PC-3 (cell line): ENCODE measurements at regions not wholly inside any gene's neighbourhood (a gene's known extent, or its start where the extent isn't known, plus 50 kb on each side); places are given as distances from the start of the nearest gene placed in this dataset.
"Not testable (repeated sequence)": the region's sequence is repeated elsewhere in the genome, so short reads cannot be mapped to it uniquely, and the experiment has no call there.

Experiments used
- ATAC-seq: fragments of 200-7000 bp; cut with Tn5 transposase; 2 replicates; pipeline ENCODE4 v1.9.1; 2020; ENCODE audit warnings: mild to moderate bottlenecking, moderate library complexity
- BruUV-seq: library from RNA; stranded (reverse); fragments of 400-500 nt; replicated peaks from 2 replicates; lab custom pipeline; 2021; lab: Mats Ljungman, UMichigan
- CTCF ChIA-PET: fragments of 300-600 bp; sonication (Branson Sonifier 250); formaldehyde crosslinking; loops from one replicate; lab custom pipeline; 2022; ENCODE audit warnings: antibody characterized with exemption; lab: Charles Lee
- POLR2A ChIA-PET: fragments of 300-600 bp; sonication (Branson Sonifier 250); formaldehyde crosslinking; loops from one replicate; lab custom pipeline; 2022; ENCODE audit warnings: antibody characterized with exemption; ENCODE audit not compliant: unreplicated experiment; lab: Charles Lee
- DNase-seq: peaks from one replicate; pipeline ENCODE4 v3.0.0-alpha.2; 2015
- H2AFZ ChIP-seq: fragments of 300-600 bp; sonication (generic); 2 replicates; pipeline ENCODE4 v1.6.0; 2016; ENCODE audit warnings: antibody characterized with exemption, low read length
- H3F3A ChIP-seq: fragments of 300-600 bp; sonication (generic); one replicate; pipeline ENCODE4 v1.6.0; 2017; ENCODE audit warnings: antibody characterized with exemption, low read length, control low read depth, mild to moderate bottlenecking; ENCODE audit not compliant: unreplicated experiment
- H3K27ac ChIP-seq: fragments of 300-600 bp; sonication (generic); 2 replicates; pipeline ENCODE4 v1.5.1; 2016; ENCODE audit warnings: mild to moderate bottlenecking, low read length
- H3K27me3 ChIP-seq: fragments of 300-600 bp; sonication (generic); 2 replicates; pipeline ENCODE4 v1.6.1; 2016; ENCODE audit warnings: low read length, mixed read lengths
- H3K36me3 ChIP-seq: fragments of 300-600 bp; sonication (generic); 2 replicates; pipeline ENCODE4 v1.6.1; 2016; ENCODE audit warnings: low read depth, mixed run types, low read length, mixed read lengths
- H3K4me1 ChIP-seq: fragments of 300-600 bp; sonication (generic); 2 replicates; pipeline ENCODE4 v1.5.1; 2016; ENCODE audit warnings: low read length; ENCODE audit not compliant: insufficient read depth
- H3K4me2 ChIP-seq: fragments of 300-600 bp; sonication (generic); 2 replicates; pipeline ENCODE4 v1.6.0; 2016; ENCODE audit warnings: low read length
- H3K4me3 ChIP-seq: fragments of 300-600 bp; sonication (generic); 2 replicates; pipeline ENCODE4 v1.5.1; 2016; ENCODE audit warnings: mild to moderate bottlenecking, low read length, mixed read lengths
- H3K79me2 ChIP-seq: fragments of 300-600 bp; sonication (generic); 2 replicates; pipeline ENCODE4 v1.6.1; 2017; ENCODE audit warnings: low read length, mixed read lengths
- H3K9ac ChIP-seq: fragments of 300-600 bp; sonication (generic); 2 replicates; pipeline ENCODE4 v1.6.0; 2016; ENCODE audit warnings: mild to moderate bottlenecking, low read length
- H3K9me2 ChIP-seq: fragments of 300-600 bp; sonication (generic); replicated peaks from 2 replicates; pipeline ENCODE4 v1.6.1; 2016; ENCODE audit warnings: mixed run types, low read length, mixed read lengths
- H3K9me3 ChIP-seq: fragments of 300-600 bp; sonication (generic); 2 replicates; pipeline ENCODE4 v1.6.1; 2016; ENCODE audit warnings: low read length, mixed read lengths
- H4K20me1 ChIP-seq: fragments of 300-600 bp; sonication (generic); 2 replicates; pipeline ENCODE4 v1.6.1; 2016; ENCODE audit warnings: low read length, mixed read lengths
- CTCF ChIP-seq: fragments of 300-600 bp; sonication (generic); conservative IDR thresholded peaks from 2 replicates; pipeline ENCODE4 v1.5.1; 2017; ENCODE audit warnings: antibody characterized with exemption, low read depth, mild to moderate bottlenecking, low read length
- EZH2 ChIP-seq: fragments of 300-600 bp; sonication (generic); IDR thresholded peaks from one replicate; pipeline ENCODE4 v1.6.1; 2017; ENCODE audit warnings: antibody characterized with exemption, mild to moderate bottlenecking, low read length; ENCODE audit not compliant: unreplicated experiment
- EZH2phosphoT487 ChIP-seq: fragments of 300-600 bp; sonication (generic); IDR thresholded peaks from 2 replicates; pipeline ENCODE4 v1.6.1; 2018; ENCODE audit warnings: mild to moderate bottlenecking, antibody characterized with exemption, low read length, borderline replicate concordance
- intact Hi-C: fragments of 100-400 bp; cut with micrococcal nuclease; formaldehyde crosslinking; loops from 2 replicates; pipeline ENCODE4 v1.9.0; 2023

- no peak for TF ChIP-seq EZH2phosphoT487
- no peaks in the 10 kb centered on the region for H3K27me3 ChIP-seq
- intact Hi-C loops: no loop called here
- POLR2A ChIA-PET: no interaction called here
- CTCF ChIA-PET: no interaction called here
- no peaks in the 10 kb centered on the region for H3K9me3 ChIP-seq
- H3K4me3 ChIP-seq: no peak overlapping the region
- H3K9ac ChIP-seq: no peak overlapping the region
- ATAC-seq: no peak
- no peak overlapping the region for H2AFZ ChIP-seq
- H3F3A ChIP-seq: peaks cover 10% of the 10 kb centered on the region
- no peaks in the 10 kb centered on the region for H3K36me3 ChIP-seq
- no peaks in the 10 kb centered on the region for H4K20me1 ChIP-seq
- no peaks in the 10 kb centered on the region for H3K79me2 ChIP-seq
- H3K27ac ChIP-seq: no peak overlapping the region
- DNase-seq: no peak
- BruUV-seq: no TSS peak
- H3K4me2 ChIP-seq: no peak overlapping the region
- peaks cover 21% of the 10 kb centered on the region for H3K4me1 ChIP-seq
- H3K9me2 ChIP-seq: no peaks in the 10 kb centered on the region
These were observed 176.9 kb downstream of the FASLG start for GRCh38 chr1:172835834-172836233.

GRCh38 chr1:172837816-172838679, 179.1 kb downstream of the FASLG start:
- Histone ChIP-seq H3K9me3 (no peaks in the 10 kb centered on the region), H3K4me1 (peaks cover 21% of the 10 kb centered on the region), H3K9me2 (no peaks in the 10 kb centered on the region), H3K4me3 (no peak overlapping the region; the same call in 1 of the 2 replicates), H2AFZ (no peak overlapping the region), H3K27me3 (no peaks in the 10 kb centered on the region), H3F3A (peaks cover 10% of the 10 kb centered on the region), H4K20me1 (no peaks in the 10 kb centered on the region), H3K27ac (peak overlapping the region; percentile 59), H3K4me2 (peak overlapping the region; percentile 59), H3K9ac (no peak overlapping the region), H3K36me3 (no peaks in the 10 kb centered on the region), H3K79me2 (no peaks in the 10 kb centered on the region)
- DNase-seq: peak; percentile 100
- intact Hi-C loops: no loop called here
- peak; percentile 99 for ATAC-seq
- TF ChIP-seq EZH2phosphoT487 (no peak), CTCF (no peak), EZH2 (no peak)
- CTCF ChIA-PET: no interaction called here
- no TSS peak for BruUV-seq
- POLR2A ChIA-PET: no interaction called here

GRCh38 chr1:172838680-172839313, 179.9 kb downstream of the FASLG start:
- Histone ChIP-seq H3K4me1 (peaks cover 21% of the 10 kb centered on the region), H3K4me2 (peak overlapping the region; percentile 59), H3K36me3 (no peaks in the 10 kb centered on the region), H3K27ac (peak overlapping the region; percentile 59), H3F3A (peaks cover 10% of the 10 kb centered on the region), H3K4me3 (peak overlapping the region; percentile 9), H3K27me3 (no peaks in the 10 kb centered on the region), H3K9ac (no peak overlapping the region; the same call in 1 of the 2 replicates), H3K9me2 (no peaks in the 10 kb centered on the region), H4K20me1 (no peaks in the 10 kb centered on the region), H2AFZ (no peak overlapping the region), H3K79me2 (no peaks in the 10 kb centered on the region), H3K9me3 (no peaks in the 10 kb centered on the region)
- BruUV-seq: no TSS peak
- intact Hi-C loops: no loop called here
- ChIA-PET POLR2A (no interaction called here), CTCF (no interaction called here)
- TF ChIP-seq EZH2 (no peak), EZH2phosphoT487 (no peak), CTCF (no peak)
- DNase-seq (peak; percentile 66), ATAC-seq (peak; percentile 4; the same call in 1 of the 2 replicates)

- H3K9ac ChIP-seq, H3K4me2 ChIP-seq, BruUV-seq, H3K27me3 ChIP-seq, H3K27ac ChIP-seq, H2AFZ ChIP-seq, ATAC-seq, H4K20me1 ChIP-seq, H3K9me2 ChIP-seq, H3K4me3 ChIP-seq, H3K9me3 ChIP-seq, DNase-seq, H3K36me3 ChIP-seq, intact Hi-C loops, H3K79me2 ChIP-seq, POLR2A ChIA-PET, CTCF ChIA-PET: not testable (repeated sequence)
- Histone ChIP-seq H3F3A (peaks cover 10% of the 10 kb centered on the region), H3K4me1 (peaks cover 21% of the 10 kb centered on the region)
These were observed 180.7 kb downstream of the FASLG start for GRCh38 chr1:172839639-172840038.
